ENCODE measurements at regions not wholly inside any gene's neighbourhood (a gene's known extent, or its start where the extent isn't known, plus 50 kb on each side); places are given as distances from the start of the nearest gene placed in this dataset.

DNA sequence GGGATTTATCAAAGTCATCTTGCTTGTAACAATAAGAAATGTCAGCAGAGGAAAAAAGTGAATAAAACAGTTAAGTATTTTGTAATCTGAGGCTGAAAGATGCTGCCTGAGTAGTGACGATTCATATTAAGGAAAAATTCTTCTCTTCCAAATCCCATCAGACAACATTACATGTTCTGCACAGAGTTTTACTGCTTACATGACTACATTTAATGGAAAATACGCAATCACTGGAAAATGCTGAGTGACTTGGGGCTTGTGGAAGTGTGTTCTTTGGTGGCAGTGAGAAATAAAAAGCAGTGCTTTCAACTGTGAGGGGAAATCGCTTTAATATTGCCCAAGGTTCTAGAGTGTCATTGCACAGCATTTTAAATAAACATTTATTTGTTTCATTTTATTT lies 1025.2 kb upstream of the GOT2 start:
- DNase-seq (ENCODE audit: low read depth): no peak
- no peak for TF ChIP-seq CTCF (IDR thresholded peaks at IDR 0.05; ENCODE audit: low read depth, low read length, missing control alignments)
- no peak overlapping the region for H3K4me3 ChIP-seq (ENCODE audit: low read depth, low read length)
- in situ Hi-C loops (cut with HindIII; ENCODE audit: low sequenced_read_pairs): no loop called here

GRCh38 chr16:59758848-59759247 lies 1024.7 kb upstream of the GOT2 start:
- no peak for TF ChIP-seq CTCF (IDR thresholded peaks at IDR 0.05; ENCODE audit: low read depth, low read length, missing control alignments)
- DNase-seq (ENCODE audit: low read depth): no peak
- H3K4me3 ChIP-seq (ENCODE audit: low read depth, low read length): no peak overlapping the region
- in situ Hi-C loops (cut with HindIII; ENCODE audit: low sequenced_read_pairs): no loop called here

GRCh38 chr16:59754854-59755253 lies 1020.7 kb upstream of the GOT2 start:
- no peak for TF ChIP-seq CTCF (IDR thresholded peaks at IDR 0.05; ENCODE audit: low read depth, low read length, missing control alignments)
- no peak overlapping the region for H3K4me3 ChIP-seq (ENCODE audit: low read depth, low read length)
- in situ Hi-C loops (cut with HindIII; ENCODE audit: low sequenced_read_pairs): no loop called here
- DNase-seq (ENCODE audit: low read depth): no peak

GRCh38 chr16:59749662-59750336 lies 1015.7 kb upstream of the GOT2 start:
- no peak overlapping the region for H3K4me3 ChIP-seq (ENCODE audit: low read depth, low read length)

DNA sequence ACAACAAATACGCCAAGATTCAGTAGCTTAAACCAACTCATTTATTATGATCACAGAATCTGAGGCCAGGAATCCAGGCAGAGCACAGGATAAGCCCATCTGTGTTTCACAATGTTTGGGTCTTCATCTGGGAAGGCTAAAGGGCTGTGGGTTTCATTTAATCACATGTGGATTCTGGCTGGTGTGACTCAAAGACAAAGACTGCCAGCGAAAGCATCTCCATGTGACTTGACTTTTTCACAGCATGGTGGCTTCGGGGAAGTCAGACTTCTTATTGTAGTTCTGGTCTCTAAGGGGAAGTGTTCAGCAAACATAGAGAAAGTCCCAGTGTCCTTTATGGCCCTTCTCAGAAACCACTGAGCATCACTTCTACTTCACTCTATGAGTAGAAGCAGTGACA lies 1014.4 kb upstream of the GOT2 start:
- no peak for TF ChIP-seq CTCF (IDR thresholded peaks at IDR 0.05; ENCODE audit: low read depth, low read length, missing control alignments)
- in situ Hi-C loops (cut with HindIII; ENCODE audit: low sequenced_read_pairs): no loop called here
- no peak overlapping the region for H3K4me3 ChIP-seq (ENCODE audit: low read depth, low read length)
- no peak for DNase-seq (ENCODE audit: low read depth)

More at GRCh38 chr16:59749662-59750336, 1015.7 kb upstream of the GOT2 start:
- in situ Hi-C loops (cut with HindIII; ENCODE audit: low sequenced_read_pairs): no loop called here
- TF ChIP-seq CTCF (IDR thresholded peaks at IDR 0.05; ENCODE audit: low read depth, low read length, missing control alignments): no peak
- DNase-seq (ENCODE audit: low read depth): no peak

GRCh38 chr16:59743504-59743903 lies 1009.4 kb upstream of the GOT2 start:
- TF ChIP-seq CTCF (IDR thresholded peaks at IDR 0.05; ENCODE audit: low read depth, low read length, missing control alignments): no peak

More at GRCh38 chr16:59743504-59743903, 1009.4 kb upstream of the GOT2 start:
- in situ Hi-C loops (cut with HindIII; ENCODE audit: low sequenced_read_pairs): no loop called here
- DNase-seq (ENCODE audit: low read depth): no peak
- no peak overlapping the region for H3K4me3 ChIP-seq (ENCODE audit: low read depth, low read length)
